ENCODE measurements at regions not wholly inside any gene's neighbourhood (a gene's known extent, or its start where the extent isn't known, plus 50 kb on each side); places are given as distances from the start of the nearest gene placed in this dataset.

DNA sequence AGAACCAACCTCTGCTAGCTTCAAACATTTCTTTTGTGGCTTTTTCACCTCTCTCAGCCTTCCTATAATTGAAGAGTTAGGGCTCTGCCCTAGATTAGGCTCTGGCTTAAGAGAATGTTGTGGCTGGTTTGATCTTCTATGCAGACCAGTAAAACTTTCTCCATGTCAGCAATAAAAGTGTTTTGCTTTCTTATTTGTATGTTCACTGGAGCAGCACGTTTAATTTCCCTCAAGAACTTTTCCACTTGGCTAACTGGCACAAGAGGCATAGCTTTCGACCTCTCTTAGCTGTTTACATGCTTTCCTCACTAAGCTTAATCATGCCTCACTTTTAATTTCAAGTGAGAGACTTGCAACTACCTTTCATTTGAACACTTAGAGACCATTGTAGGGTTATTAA lies 964.7 kb downstream of the ROBO2 start:
- H3K9ac ChIP-seq (ENCODE audit: low read length in 3 of 3), result no peak overlapping the region
- peak in 3 of 5 donors; percentile 15 to 86 (median 83) for DNase-seq
- intact Hi-C loops (cut with DNase I), result no loop called here

GRCh38 chr3:78013653-78014052 lies 973.8 kb downstream of the ROBO2 start:
- no peak for TF ChIP-seq CTCF (IDR thresholded peaks at IDR 0.05; ENCODE audit: borderline replicate concordance, extremely low read depth, insufficient read depth)
- FAIRE-seq, result no peak
- Histone ChIP-seq H3K4me1 (ENCODE audit: control insufficient read depth in 2 of 3, insufficient read depth in 2 of 3, low read depth in 1 of 3, low read length in 3 of 3) (no peaks in the 10 kb centered on the region), H3K9ac (ENCODE audit: low read length in 3 of 3) (no peak overlapping the region), H3K4me3 (ENCODE audit: low read length in 3 of 3) (no peak overlapping the region), H3K36me3 (ENCODE audit: control insufficient read depth in 2 of 3, insufficient read depth in 3 of 3, low read length in 3 of 3) (no peaks in the 10 kb centered on the region), H3K27me3 (ENCODE audit: control insufficient read depth, insufficient read depth, low read length) (no peaks in the 10 kb centered on the region), H3K9me3 (ENCODE audit: control insufficient read depth in 2 of 3, insufficient read depth in 1 of 3, low read length in 3 of 3) (no peaks in the 10 kb centered on the region), H3K27ac (ENCODE audit: low read depth in 2 of 2, low read length in 2 of 2) (no peak overlapping the region)
- no peak for DNase-seq
- intact Hi-C loops (cut with DNase I), result no loop called here

More for the DNA sequence above, 964.7 kb downstream of the ROBO2 start:
- no peaks in the 10 kb centered on the region for H3K36me3 ChIP-seq (ENCODE audit: control insufficient read depth in 2 of 3, insufficient read depth in 3 of 3, low read length in 3 of 3)
- no peak for TF ChIP-seq CTCF (IDR thresholded peaks at IDR 0.05; ENCODE audit: borderline replicate concordance, extremely low read depth, insufficient read depth)
- no peak for FAIRE-seq
- no peak overlapping the region for H3K4me3 ChIP-seq (ENCODE audit: low read length in 3 of 3)
- peak overlapping the region in 1 of 2 donors; percentile 7 for H3K27ac ChIP-seq (ENCODE audit: low read depth in 2 of 2, low read length in 2 of 2)
- H3K27me3 ChIP-seq (ENCODE audit: control insufficient read depth, insufficient read depth, low read length), result no peaks in the 10 kb centered on the region
- no peaks in the 10 kb centered on the region for H3K4me1 ChIP-seq (ENCODE audit: control insufficient read depth in 2 of 3, insufficient read depth in 2 of 3, low read depth in 1 of 3, low read length in 3 of 3)
- no peaks in the 10 kb centered on the region for H3K9me3 ChIP-seq (ENCODE audit: control insufficient read depth in 2 of 3, insufficient read depth in 1 of 3, low read length in 3 of 3)

- DNase-seq (peak in 2 of 5 donors; percentile 79 to 88), FAIRE-seq (no peak)
- intact Hi-C loops (cut with DNase I), result no loop called here
- H3K36me3 ChIP-seq (ENCODE audit: control insufficient read depth in 2 of 3, insufficient read depth in 3 of 3, low read length in 3 of 3), result no peaks in the 10 kb centered on the region
- TF ChIP-seq CTCF (IDR thresholded peaks at IDR 0.05; ENCODE audit: borderline replicate concordance, extremely low read depth, insufficient read depth), result no peak
- no peak overlapping the region for H3K9ac ChIP-seq (ENCODE audit: low read length in 3 of 3)
- no peaks in the 10 kb centered on the region for H3K27me3 ChIP-seq (ENCODE audit: control insufficient read depth, insufficient read depth, low read length)
- no peak overlapping the region for H3K4me3 ChIP-seq (ENCODE audit: low read length in 3 of 3)
- no peak overlapping the region for H3K27ac ChIP-seq (ENCODE audit: low read depth in 2 of 2, low read length in 2 of 2)
- no peaks in the 10 kb centered on the region for H3K4me1 ChIP-seq (ENCODE audit: control insufficient read depth in 2 of 3, insufficient read depth in 2 of 3, low read depth in 1 of 3, low read length in 3 of 3)
- no peaks in the 10 kb centered on the region for H3K9me3 ChIP-seq (ENCODE audit: control insufficient read depth in 2 of 3, insufficient read depth in 1 of 3, low read length in 3 of 3)
Measured at GRCh38 chr3:78015856-78016255, 976.0 kb downstream of the ROBO2 start.

GRCh38 chr3:78021710-78022109 lies 981.8 kb downstream of the ROBO2 start:
- DNase-seq, result no peak
- Histone ChIP-seq H3K9ac (ENCODE audit: low read length in 3 of 3) (no peak overlapping the region), H3K4me1 (ENCODE audit: control insufficient read depth in 2 of 3, insufficient read depth in 2 of 3, low read depth in 1 of 3, low read length in 3 of 3) (no peaks in the 10 kb centered on the region), H3K4me3 (ENCODE audit: low read length in 3 of 3) (no peak overlapping the region), H3K36me3 (ENCODE audit: control insufficient read depth in 2 of 3, insufficient read depth in 3 of 3, low read length in 3 of 3) (no peaks in the 10 kb centered on the region), H3K27me3 (ENCODE audit: control insufficient read depth, insufficient read depth, low read length) (no peaks in the 10 kb centered on the region), H3K9me3 (ENCODE audit: control insufficient read depth in 2 of 3, insufficient read depth in 1 of 3, low read length in 3 of 3) (no peaks in the 10 kb centered on the region), H3K27ac (ENCODE audit: low read depth in 2 of 2, low read length in 2 of 2) (no peak overlapping the region)
- intact Hi-C loops (cut with DNase I), result no loop called here
- no peak for TF ChIP-seq CTCF (IDR thresholded peaks at IDR 0.05; ENCODE audit: borderline replicate concordance, extremely low read depth, insufficient read depth)
- no peak for FAIRE-seq
